ENCODE measurements at regions not wholly inside any gene's neighbourhood (a gene's known extent, or its start where the extent isn't known, plus 50 kb on each side); places are given as distances from the start of the nearest gene placed in this dataset.

- DNase-seq = no peak
- Histone ChIP-seq H3K4me3 (ENCODE audit: insufficient read depth, low read depth, low read length) (no peak overlapping the region), H3K27me3 (ENCODE audit: control insufficient read depth, insufficient read depth, low read length) (no peaks in the 10 kb centered on the region), H3K36me3 (replicated peaks; ENCODE audit: control insufficient read depth, insufficient read depth, low read length) (no peaks in the 10 kb centered on the region)
Measured at GRCh38 chr11:107140983-107141382, 122.7 kb upstream of the GUCY1A2 start.

- Histone ChIP-seq H3K4me3 (ENCODE audit: insufficient read depth, low read depth, low read length) (no peak overlapping the region), H3K27me3 (ENCODE audit: control insufficient read depth, insufficient read depth, low read length) (no peaks in the 10 kb centered on the region), H3K36me3 (replicated peaks; ENCODE audit: control insufficient read depth, insufficient read depth, low read length) (no peaks in the 10 kb centered on the region)
- no peak for DNase-seq
Measured at GRCh38 chr11:107139396-107139795, 121.1 kb upstream of the GUCY1A2 start.

- H3K4me3 ChIP-seq (ENCODE audit: insufficient read depth, low read depth, low read length) = no peak overlapping the region
- no peaks in the 10 kb centered on the region for H3K27me3 ChIP-seq (ENCODE audit: control insufficient read depth, insufficient read depth, low read length)
- no peak for DNase-seq
- H3K36me3 ChIP-seq (replicated peaks; ENCODE audit: control insufficient read depth, insufficient read depth, low read length) = no peaks in the 10 kb centered on the region
Measured at GRCh38 chr11:107136892-107137291, 118.6 kb upstream of the GUCY1A2 start.

- H3K27me3 ChIP-seq (ENCODE audit: control insufficient read depth, insufficient read depth, low read length) = no peaks in the 10 kb centered on the region
- no peak overlapping the region for H3K4me3 ChIP-seq (ENCODE audit: insufficient read depth, low read depth, low read length)
- no peaks in the 10 kb centered on the region for H3K36me3 ChIP-seq (replicated peaks; ENCODE audit: control insufficient read depth, insufficient read depth, low read length)
- DNase-seq = no peak
Measured at GRCh38 chr11:107131756-107132155, 113.5 kb upstream of the GUCY1A2 start.

- Histone ChIP-seq H3K36me3 (replicated peaks; ENCODE audit: control insufficient read depth, insufficient read depth, low read length) (no peaks in the 10 kb centered on the region), H3K4me3 (ENCODE audit: insufficient read depth, low read depth, low read length) (no peak overlapping the region), H3K27me3 (ENCODE audit: control insufficient read depth, insufficient read depth, low read length) (no peaks in the 10 kb centered on the region)
- no peak for DNase-seq
Measured at GRCh38 chr11:107123022-107123421, 104.7 kb upstream of the GUCY1A2 start.

GRCh38 chr11:107118025-107118720 is 99.9 kb upstream of the GUCY1A2 start:
- Histone ChIP-seq H3K36me3 (replicated peaks; ENCODE audit: control insufficient read depth, insufficient read depth, low read length) (no peaks in the 10 kb centered on the region), H3K4me3 (ENCODE audit: insufficient read depth, low read depth, low read length) (no peak overlapping the region), H3K27me3 (ENCODE audit: control insufficient read depth, insufficient read depth, low read length) (no peaks in the 10 kb centered on the region)
- no peak for DNase-seq

- no peak for DNase-seq
- no peaks in the 10 kb centered on the region for H3K27me3 ChIP-seq (ENCODE audit: control insufficient read depth, insufficient read depth, low read length)
- H3K36me3 ChIP-seq (replicated peaks; ENCODE audit: control insufficient read depth, insufficient read depth, low read length) = no peaks in the 10 kb centered on the region
Measured at GRCh38 chr11:107116358-107116757, 98.1 kb upstream of the GUCY1A2 start.

GRCh38 chr11:107102692-107103477 is 84.6 kb upstream of the GUCY1A2 start:
- no peaks in the 10 kb centered on the region for H3K27me3 ChIP-seq (ENCODE audit: control insufficient read depth, insufficient read depth, low read length)
- no peak for DNase-seq
- H3K4me3 ChIP-seq (ENCODE audit: insufficient read depth, low read depth, low read length) = no peak overlapping the region
- H3K36me3 ChIP-seq (replicated peaks; ENCODE audit: control insufficient read depth, insufficient read depth, low read length) = no peaks in the 10 kb centered on the region

More at GRCh38 chr11:107116358-107116757, 98.1 kb upstream of the GUCY1A2 start:
- no peak overlapping the region for H3K4me3 ChIP-seq (ENCODE audit: insufficient read depth, low read depth, low read length)

- no peaks in the 10 kb centered on the region for H3K36me3 ChIP-seq (replicated peaks; ENCODE audit: control insufficient read depth, insufficient read depth, low read length)
- DNase-seq = no peak
- H3K27me3 ChIP-seq (ENCODE audit: control insufficient read depth, insufficient read depth, low read length) = no peaks in the 10 kb centered on the region
- no peak overlapping the region for H3K4me3 ChIP-seq (ENCODE audit: insufficient read depth, low read depth, low read length)
Measured at GRCh38 chr11:107092667-107093066, 74.4 kb upstream of the GUCY1A2 start.

GRCh38 chr11:107078375-107078774 is 60.1 kb upstream of the GUCY1A2 start:
- no peaks in the 10 kb centered on the region for H3K36me3 ChIP-seq (replicated peaks; ENCODE audit: control insufficient read depth, insufficient read depth, low read length)
- no peaks in the 10 kb centered on the region; the same call in 1 of the 2 replicates for H3K27me3 ChIP-seq (ENCODE audit: control insufficient read depth, insufficient read depth, low read length)
- no peak overlapping the region for H3K4me3 ChIP-seq (ENCODE audit: insufficient read depth, low read depth, low read length)
- no peak for DNase-seq

- DNase-seq = no peak
- no peaks in the 10 kb centered on the region for H3K36me3 ChIP-seq (replicated peaks; ENCODE audit: control insufficient read depth, insufficient read depth, low read length)
- no peaks in the 10 kb centered on the region; the same call in 1 of the 2 replicates for H3K27me3 ChIP-seq (ENCODE audit: control insufficient read depth, insufficient read depth, low read length)
- no peak overlapping the region for H3K4me3 ChIP-seq (ENCODE audit: insufficient read depth, low read depth, low read length)
Measured at GRCh38 chr11:107076832-107077231, 58.6 kb upstream of the GUCY1A2 start.

GRCh38 chr11:107071129-107071528 is 52.9 kb upstream of the GUCY1A2 start:
- Histone ChIP-seq H3K36me3 (replicated peaks; ENCODE audit: control insufficient read depth, insufficient read depth, low read length) (no peaks in the 10 kb centered on the region), H3K4me3 (ENCODE audit: insufficient read depth, low read depth, low read length) (no peak overlapping the region), H3K27me3 (ENCODE audit: control insufficient read depth, insufficient read depth, low read length) (no peaks in the 10 kb centered on the region)
- no peak for DNase-seq

Measured in H7 (cell line).